ENCODE measurements at regions not wholly inside any gene's neighbourhood (a gene's known extent, or its start where the extent isn't known, plus 50 kb on each side); places are given as distances from the start of the nearest gene placed in this dataset.

- Histone ChIP-seq H3K36me3 (ENCODE audit: control insufficient read depth, insufficient read depth, low read length) (no peaks in the 10 kb centered on the region), H3K4me3 (ENCODE audit: low read depth, low read length) (no peak overlapping the region), H3K4me1 (ENCODE audit: control insufficient read depth, insufficient read depth, low read length) (no peaks in the 10 kb centered on the region), H3K9ac (ENCODE audit: low read depth, low read length) (no peak overlapping the region), H3K27me3 (ENCODE audit: control insufficient read depth, insufficient read depth, low read length) (no peaks in the 10 kb centered on the region), H3K9me3 (ENCODE audit: control insufficient read depth, insufficient read depth, low read length) (no peaks in the 10 kb centered on the region)
Measured at GRCh38 chr12:88782351-88782750, 202.1 kb upstream of the KITLG start.

DNA sequence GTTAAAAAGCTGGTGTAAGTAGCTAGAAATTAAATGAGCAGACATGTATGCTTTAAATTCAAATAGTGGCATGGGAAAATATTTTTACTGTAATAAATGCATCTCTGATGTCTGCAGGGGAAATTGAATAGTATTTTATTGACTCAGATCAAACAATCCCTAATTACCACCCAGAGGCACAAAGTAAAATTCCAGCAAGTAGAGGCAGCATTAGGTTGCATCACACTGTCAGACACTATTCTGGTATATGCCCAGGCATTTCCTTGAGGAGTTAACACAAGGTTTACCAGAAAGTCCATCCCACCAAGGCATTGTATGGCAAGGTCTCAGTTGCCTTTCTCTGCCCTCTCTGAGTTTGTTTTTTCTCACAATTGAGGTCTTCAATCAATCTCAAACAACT is 201.6 kb upstream of the KITLG start:
- Histone ChIP-seq H3K4me1 (ENCODE audit: control insufficient read depth, insufficient read depth, low read length) (no peaks in the 10 kb centered on the region), H3K27me3 (ENCODE audit: control insufficient read depth, insufficient read depth, low read length) (no peaks in the 10 kb centered on the region), H3K36me3 (ENCODE audit: control insufficient read depth, insufficient read depth, low read length) (no peaks in the 10 kb centered on the region), H3K9me3 (ENCODE audit: control insufficient read depth, insufficient read depth, low read length) (no peaks in the 10 kb centered on the region), H3K4me3 (ENCODE audit: low read depth, low read length) (no peak overlapping the region), H3K9ac (ENCODE audit: low read depth, low read length) (no peak overlapping the region)

- H3K9ac ChIP-seq (ENCODE audit: low read depth, low read length), result no peak overlapping the region
- H3K4me1 ChIP-seq (ENCODE audit: control insufficient read depth, insufficient read depth, low read length), result no peaks in the 10 kb centered on the region
- H3K27me3 ChIP-seq (ENCODE audit: control insufficient read depth, insufficient read depth, low read length), result no peaks in the 10 kb centered on the region
Measured at GRCh38 chr12:88778064-88778463, 197.8 kb upstream of the KITLG start.

DNA sequence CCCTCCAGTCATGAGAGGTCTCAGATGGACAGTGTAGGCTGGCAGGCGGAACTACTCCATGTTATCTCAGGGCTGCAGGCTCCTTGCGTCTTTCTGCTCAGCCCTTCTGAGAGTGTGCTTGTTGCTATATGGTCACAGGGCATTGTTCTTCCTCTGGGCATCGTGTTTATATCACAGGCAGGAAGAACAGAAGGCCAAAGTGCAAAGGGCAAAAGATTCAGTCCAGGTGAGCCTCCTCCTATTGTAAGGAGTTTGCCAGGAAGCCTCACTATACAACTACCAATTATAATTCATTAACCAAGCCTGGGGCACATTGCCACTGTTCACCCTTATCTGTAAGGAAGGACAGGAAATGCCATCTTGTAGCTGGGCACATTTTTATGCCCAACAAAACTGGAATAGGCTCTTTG is 195.5 kb upstream of the KITLG start:
- Histone ChIP-seq H3K4me1 (ENCODE audit: control insufficient read depth, insufficient read depth, low read length) (no peaks in the 10 kb centered on the region), H3K36me3 (ENCODE audit: control insufficient read depth, insufficient read depth, low read length) (no peaks in the 10 kb centered on the region), H3K4me3 (ENCODE audit: low read depth, low read length) (no peak overlapping the region), H3K9ac (ENCODE audit: low read depth, low read length) (no peak overlapping the region), H3K27me3 (ENCODE audit: control insufficient read depth, insufficient read depth, low read length) (no peaks in the 10 kb centered on the region), H3K9me3 (ENCODE audit: control insufficient read depth, insufficient read depth, low read length) (no peaks in the 10 kb centered on the region)

More at GRCh38 chr12:88778064-88778463, 197.8 kb upstream of the KITLG start:
- no peaks in the 10 kb centered on the region for H3K36me3 ChIP-seq (ENCODE audit: control insufficient read depth, insufficient read depth, low read length)
- H3K4me3 ChIP-seq (ENCODE audit: low read depth, low read length), result no peak overlapping the region
- no peaks in the 10 kb centered on the region for H3K9me3 ChIP-seq (ENCODE audit: control insufficient read depth, insufficient read depth, low read length)

GRCh38 chr12:88767699-88768098 is 187.4 kb upstream of the KITLG start:
- no peaks in the 10 kb centered on the region for H3K36me3 ChIP-seq (ENCODE audit: control insufficient read depth, insufficient read depth, low read length)

GRCh38 chr12:88764781-88765480 is 184.7 kb upstream of the KITLG start:
- Histone ChIP-seq H3K4me1 (ENCODE audit: control insufficient read depth, insufficient read depth, low read length) (no peaks in the 10 kb centered on the region), H3K4me3 (ENCODE audit: low read depth, low read length) (no peak overlapping the region), H3K27me3 (ENCODE audit: control insufficient read depth, insufficient read depth, low read length) (no peaks in the 10 kb centered on the region), H3K9me3 (ENCODE audit: control insufficient read depth, insufficient read depth, low read length) (no peaks in the 10 kb centered on the region), H3K36me3 (ENCODE audit: control insufficient read depth, insufficient read depth, low read length) (no peaks in the 10 kb centered on the region), H3K9ac (ENCODE audit: low read depth, low read length) (no peak overlapping the region)

More at GRCh38 chr12:88767699-88768098, 187.4 kb upstream of the KITLG start:
- Histone ChIP-seq H3K4me3 (ENCODE audit: low read depth, low read length) (no peak overlapping the region), H3K27me3 (ENCODE audit: control insufficient read depth, insufficient read depth, low read length) (no peaks in the 10 kb centered on the region), H3K4me1 (ENCODE audit: control insufficient read depth, insufficient read depth, low read length) (no peaks in the 10 kb centered on the region), H3K9me3 (ENCODE audit: control insufficient read depth, insufficient read depth, low read length) (no peaks in the 10 kb centered on the region), H3K9ac (ENCODE audit: low read depth, low read length) (no peak overlapping the region)

GRCh38 chr12:88763536-88764100 is 183.3 kb upstream of the KITLG start:
- Histone ChIP-seq H3K9ac (ENCODE audit: low read depth, low read length) (no peak overlapping the region), H3K36me3 (ENCODE audit: control insufficient read depth, insufficient read depth, low read length) (no peaks in the 10 kb centered on the region), H3K4me1 (ENCODE audit: control insufficient read depth, insufficient read depth, low read length) (no peaks in the 10 kb centered on the region), H3K27me3 (ENCODE audit: control insufficient read depth, insufficient read depth, low read length) (no peaks in the 10 kb centered on the region), H3K9me3 (ENCODE audit: control insufficient read depth, insufficient read depth, low read length) (no peaks in the 10 kb centered on the region), H3K4me3 (ENCODE audit: low read depth, low read length) (no peak overlapping the region)

GRCh38 chr12:88758176-88758575 is 177.9 kb upstream of the KITLG start:
- Histone ChIP-seq H3K4me1 (ENCODE audit: control insufficient read depth, insufficient read depth, low read length) (no peaks in the 10 kb centered on the region), H3K4me3 (ENCODE audit: low read depth, low read length) (no peak overlapping the region), H3K9me3 (ENCODE audit: control insufficient read depth, insufficient read depth, low read length) (no peaks in the 10 kb centered on the region), H3K27me3 (ENCODE audit: control insufficient read depth, insufficient read depth, low read length) (no peaks in the 10 kb centered on the region), H3K36me3 (ENCODE audit: control insufficient read depth, insufficient read depth, low read length) (no peaks in the 10 kb centered on the region), H3K9ac (ENCODE audit: low read depth, low read length) (no peak overlapping the region)

GRCh38 chr12:88756917-88757316 is 176.6 kb upstream of the KITLG start:
- H3K9me3 ChIP-seq (ENCODE audit: control insufficient read depth, insufficient read depth, low read length), result no peaks in the 10 kb centered on the region
- H3K27me3 ChIP-seq (ENCODE audit: control insufficient read depth, insufficient read depth, low read length), result no peaks in the 10 kb centered on the region
- no peak overlapping the region for H3K9ac ChIP-seq (ENCODE audit: low read depth, low read length)
- no peak overlapping the region for H3K4me3 ChIP-seq (ENCODE audit: low read depth, low read length)
- no peaks in the 10 kb centered on the region for H3K4me1 ChIP-seq (ENCODE audit: control insufficient read depth, insufficient read depth, low read length)
- H3K36me3 ChIP-seq (ENCODE audit: control insufficient read depth, insufficient read depth, low read length), result no peaks in the 10 kb centered on the region

DNA sequence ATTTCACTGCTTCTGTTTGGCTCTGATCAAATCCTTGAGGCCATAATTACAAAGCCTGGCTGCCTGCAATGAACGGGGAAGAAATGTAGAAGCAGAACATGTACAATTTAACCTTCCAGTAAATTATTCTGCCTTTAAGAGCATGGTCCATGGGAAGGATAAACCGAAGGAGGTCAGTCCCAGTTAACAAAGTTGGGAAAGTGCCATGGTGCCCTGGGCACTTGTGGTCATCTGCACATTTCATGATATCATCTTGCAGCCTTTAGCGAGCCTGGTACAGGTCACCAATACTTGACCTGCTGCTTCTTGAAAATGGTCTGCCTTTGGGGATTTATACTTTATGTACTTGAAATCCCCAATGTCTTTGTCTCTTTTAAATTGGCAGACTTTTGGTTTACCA is 175.9 kb upstream of the KITLG start:
- Histone ChIP-seq H3K4me3 (ENCODE audit: low read depth, low read length) (no peak overlapping the region), H3K4me1 (ENCODE audit: control insufficient read depth, insufficient read depth, low read length) (no peaks in the 10 kb centered on the region), H3K36me3 (ENCODE audit: control insufficient read depth, insufficient read depth, low read length) (no peaks in the 10 kb centered on the region), H3K9me3 (ENCODE audit: control insufficient read depth, insufficient read depth, low read length) (no peaks in the 10 kb centered on the region), H3K27me3 (ENCODE audit: control insufficient read depth, insufficient read depth, low read length) (no peaks in the 10 kb centered on the region), H3K9ac (ENCODE audit: low read depth, low read length) (no peak overlapping the region)

- no peaks in the 10 kb centered on the region for H3K9me3 ChIP-seq (ENCODE audit: control insufficient read depth, insufficient read depth, low read length)
- no peak overlapping the region for H3K9ac ChIP-seq (ENCODE audit: low read depth, low read length)
- no peaks in the 10 kb centered on the region for H3K4me1 ChIP-seq (ENCODE audit: control insufficient read depth, insufficient read depth, low read length)
- no peaks in the 10 kb centered on the region for H3K27me3 ChIP-seq (ENCODE audit: control insufficient read depth, insufficient read depth, low read length)
- no peaks in the 10 kb centered on the region for H3K36me3 ChIP-seq (ENCODE audit: control insufficient read depth, insufficient read depth, low read length)
- no peak overlapping the region for H3K4me3 ChIP-seq (ENCODE audit: low read depth, low read length)
Measured at GRCh38 chr12:88753707-88754106, 173.4 kb upstream of the KITLG start.

DNA sequence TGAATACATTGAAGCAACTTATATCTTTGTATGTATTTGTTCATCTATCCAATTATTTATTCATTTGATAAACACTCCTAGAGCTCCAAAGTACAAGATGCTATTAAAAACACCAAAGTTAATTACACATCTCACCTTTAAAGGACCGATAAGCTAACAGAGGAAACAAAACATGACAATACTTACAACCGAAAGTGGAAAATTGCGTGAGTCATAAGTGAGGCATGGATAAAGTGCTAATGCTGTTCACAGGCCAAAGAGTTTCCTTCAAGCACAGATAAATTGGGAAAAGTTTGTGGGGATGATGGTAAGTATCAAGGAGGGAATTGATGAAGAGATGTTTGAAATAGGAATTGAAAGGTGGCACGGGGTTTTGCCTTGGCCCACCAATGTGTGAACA is 172.8 kb upstream of the KITLG start:
- Histone ChIP-seq H3K4me1 (ENCODE audit: control insufficient read depth, insufficient read depth, low read length) (no peaks in the 10 kb centered on the region), H3K9ac (ENCODE audit: low read depth, low read length) (no peak overlapping the region), H3K9me3 (ENCODE audit: control insufficient read depth, insufficient read depth, low read length) (no peaks in the 10 kb centered on the region), H3K4me3 (ENCODE audit: low read depth, low read length) (no peak overlapping the region), H3K27me3 (ENCODE audit: control insufficient read depth, insufficient read depth, low read length) (no peaks in the 10 kb centered on the region), H3K36me3 (ENCODE audit: control insufficient read depth, insufficient read depth, low read length) (no peaks in the 10 kb centered on the region)
